HepG2 (cell line): ENCODE measurements at regions not wholly inside any gene's neighbourhood (a gene's known extent, or its start where the extent isn't known, plus 50 kb on each side); places are given as distances from the start of the nearest gene placed in this dataset.

ENCODE experiments used
- CHD4 ChIP-seq: fragments of 200-600 bp; sonication (generic); IDR thresholded peaks from 2 replicates; pipeline ENCODE4 v1.7.0; 2017; ENCODE audit warnings: mild to moderate bottlenecking, low read length, borderline replicate concordance
- EP300 ChIP-seq, 3 experiments: sonication (generic) in 1 of 3; formaldehyde crosslinking in 1 of 3; IDR thresholded peaks; 2 replicates each; pipeline versions ENCODE4 v1.5.1 to v1.6.1; 2011 to 2020; ENCODE audit warnings: low read depth in 2 of 3, low read length in 2 of 3, borderline replicate concordance in 1 of 3, improper control_type of control experiment in 1 of 3, mild to moderate bottlenecking in 1 of 3, missing genetic modification reagents in 1 of 3, moderate library complexity in 1 of 3
- EZH2 ChIP-seq: conservative IDR thresholded peaks from 2 replicates; pipeline ENCODE4 v1.6.1; 2012; ENCODE audit warnings: mild to moderate bottlenecking, low read depth, low read length, moderate library complexity
- MBNL3 ChIP-seq: fragments of 250-450 bp; sonication (Bioruptor Pico); conservative IDR thresholded peaks from 2 replicates; pipeline ENCODE4 v1.8.0; 2022; ENCODE audit warnings: mild to moderate bottlenecking, inconsistent platforms
- TF ChIP-seq, protein P1 (sequence below): sonication (generic); formaldehyde crosslinking; IDR thresholded peaks from 2 replicates; pipeline ENCODE4 v1.8.1; 2023; ENCODE audit warnings: missing genetic modification reagents, inconsistent platforms, borderline replicate concordance

DNA sequence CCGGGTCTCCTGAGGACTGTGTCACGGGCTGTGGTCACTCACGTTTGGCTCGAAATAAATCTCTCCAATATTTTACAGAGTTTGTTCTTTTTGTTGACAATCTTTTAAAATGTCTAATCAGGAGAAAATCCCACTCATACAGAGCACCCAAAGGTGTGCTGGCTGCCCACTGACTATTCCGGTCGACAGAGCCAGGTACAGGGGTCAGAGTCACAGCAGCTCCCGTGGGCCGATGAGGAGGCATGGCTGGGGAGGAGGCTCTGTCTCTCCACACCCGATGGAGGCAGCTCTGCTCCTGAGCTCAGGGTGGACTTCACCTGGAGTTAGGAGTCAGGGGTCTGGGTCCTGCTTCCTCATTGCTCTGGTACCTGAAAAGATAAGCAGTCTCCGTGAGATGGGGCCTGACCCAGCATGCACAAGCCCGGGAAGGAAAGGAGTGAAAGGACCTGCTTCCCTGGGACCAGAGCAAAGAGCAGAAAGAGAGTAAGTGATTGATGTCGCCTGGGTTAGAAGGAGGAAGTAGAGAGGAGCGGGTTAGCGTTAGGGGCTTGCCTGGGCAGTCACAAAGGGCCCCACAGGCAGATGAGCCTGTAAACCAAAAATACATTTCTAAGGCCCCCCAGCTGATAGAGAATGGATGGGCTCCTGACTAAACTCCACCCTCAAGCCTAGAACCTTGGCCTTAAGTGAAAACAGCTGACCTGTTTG is 53.5 kb upstream of the UNC93A start:
- TF ChIP-seq EP300 (IDR thresholded peaks at IDR 0.05; ENCODE audit: low read depth in 2 of 2, low read length in 2 of 2) (no peak), EP300 (CRISPR knock-in tag; IDR thresholded peaks at IDR 0.05; ENCODE audit: borderline replicate concordance) (no peak), CHD4 (no peak), EZH2 (no peak), MBNL3 (CRISPR knock-in tag) (no peak)
- TF ChIP-seq, protein P1, sequence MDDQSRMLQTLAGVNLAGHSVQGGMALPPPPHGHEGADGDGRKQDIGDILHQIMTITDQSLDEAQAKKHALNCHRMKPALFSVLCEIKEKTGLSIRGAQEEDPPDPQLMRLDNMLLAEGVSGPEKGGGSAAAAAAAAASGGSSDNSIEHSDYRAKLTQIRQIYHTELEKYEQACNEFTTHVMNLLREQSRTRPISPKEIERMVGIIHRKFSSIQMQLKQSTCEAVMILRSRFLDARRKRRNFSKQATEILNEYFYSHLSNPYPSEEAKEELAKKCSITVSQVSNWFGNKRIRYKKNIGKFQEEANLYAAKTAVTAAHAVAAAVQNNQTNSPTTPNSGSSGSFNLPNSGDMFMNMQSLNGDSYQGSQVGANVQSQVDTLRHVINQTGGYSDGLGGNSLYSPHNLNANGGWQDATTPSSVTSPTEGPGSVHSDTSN (CRISPR knock-in tag) = no peak
